SHP77 treated with DMSO at 0.1 percent for 48 hours (cell line): ENCODE measurements at regions not wholly inside any gene's neighbourhood (a gene's known extent, or its start where the extent isn't known, plus 50 kb on each side); places are given as distances from the start of the nearest gene placed in this dataset.

Experiments
- DNase-seq: peaks from one replicate; lab custom pipeline; 2025; lab: John Stamatoyannopoulos, UW

- DNase-seq, result no peak
These were observed 98.8 kb upstream of the NCKAP5 start for GRCh38 chr2:133667085-133667484.

- no peak for DNase-seq
These were observed 99.7 kb upstream of the NCKAP5 start for GRCh38 chr2:133667968-133668367.

- DNase-seq, result no peak
These were observed 100.3 kb upstream of the NCKAP5 start for GRCh38 chr2:133668547-133668946.

- no peak for DNase-seq
These were observed 105.1 kb upstream of the NCKAP5 start for GRCh38 chr2:133673305-133673905.

GRCh38 chr2:133674066-133674432, 105.8 kb upstream of the NCKAP5 start:
- no peak for DNase-seq

- peak; percentile 97 for DNase-seq
These were observed 106.4 kb upstream of the NCKAP5 start for GRCh38 chr2:133674433-133675331.

GRCh38 chr2:133676392-133677130, 108.3 kb upstream of the NCKAP5 start:
- DNase-seq, result no peak

- peak; percentile 24 for DNase-seq
These were observed 112.2 kb upstream of the NCKAP5 start for GRCh38 chr2:133680343-133681049.

- no peak for DNase-seq
These were observed 114.1 kb upstream of the NCKAP5 start for GRCh38 chr2:133682347-133682746.

- DNase-seq, result no peak
These were observed 114.6 kb upstream of the NCKAP5 start for GRCh38 chr2:133682906-133683305.

- DNase-seq, result no peak
These were observed 117.5 kb upstream of the NCKAP5 start for GRCh38 chr2:133685636-133686215.

GRCh38 chr2:133690780-133691179, 122.5 kb upstream of the NCKAP5 start:
- DNase-seq, result no peak

GRCh38 chr2:133691336-133691735, 123.1 kb upstream of the NCKAP5 start:
- DNase-seq, result no peak

- DNase-seq, result no peak
These were observed 137.0 kb upstream of the NCKAP5 start for GRCh38 chr2:133705287-133705686.

- no peak for DNase-seq
These were observed 142.3 kb upstream of the NCKAP5 start for GRCh38 chr2:133710613-133711012.

GRCh38 chr2:133711201-133711600, 142.9 kb upstream of the NCKAP5 start:
- DNase-seq, result no peak

GRCh38 chr2:133711806-133712205, 143.5 kb upstream of the NCKAP5 start:
- no peak for DNase-seq

- no peak for DNase-seq
These were observed 144.1 kb upstream of the NCKAP5 start for GRCh38 chr2:133712369-133712768.

GRCh38 chr2:133713049-133713580, 144.9 kb upstream of the NCKAP5 start:
- DNase-seq, result no peak

GRCh38 chr2:133716166-133716565, 147.9 kb upstream of the NCKAP5 start:
- DNase-seq, result no peak

- no peak for DNase-seq
These were observed 149.2 kb upstream of the NCKAP5 start for GRCh38 chr2:133717497-133717896.
